ENCODE measurements at regions not wholly inside any gene's neighbourhood (a gene's known extent, or its start where the extent isn't known, plus 50 kb on each side); places are given as distances from the start of the nearest gene placed in this dataset.

- Histone ChIP-seq H3K4me3 (no peak overlapping the region), H3K4me1 (no peaks in the 10 kb centered on the region), H3K27ac (no peak overlapping the region), H3K27me3 (no peaks in the 10 kb centered on the region), H3K36me3 (no peaks in the 10 kb centered on the region), H3K9me3 (peaks cover 0 to 7% (median 0%) of the 10 kb centered on the region in 4 donors)
- intact Hi-C loops (cut with DNase I; ENCODE audit: low total_unique reads) = no loop called here
- 77 to 86% (median 79%) methylated on average over 2 of the region's 2 CpGs for WGBS, 5 donors
- TF ChIP-seq CTCF (IDR thresholded peaks at IDR 0.05) (no peak), POLR2A (IDR thresholded peaks at IDR 0.05) (no peak), EP300 (IDR thresholded peaks at IDR 0.05) (no peak), POLR2AphosphoS5 (IDR thresholded peaks at IDR 0.05) (no peak)
- DNase-seq = no peak
These were observed 88.7 kb downstream of the NR1D2 start for GRCh38 chr3:24033818-24034217.

- no peak for TF ChIP-seq POLR2AphosphoS5 (IDR thresholded peaks at IDR 0.05)
- no peak for TF ChIP-seq CTCF (IDR thresholded peaks at IDR 0.05)
- no peak for TF ChIP-seq EP300 (IDR thresholded peaks at IDR 0.05)
- no peak for TF ChIP-seq POLR2A (IDR thresholded peaks at IDR 0.05)
- Histone ChIP-seq H3K27ac (no peak overlapping the region), H3K9me3 (peaks cover 0 to 7% (median 0%) of the 10 kb centered on the region in 4 donors), H3K4me3 (no peak overlapping the region), H3K4me1 (no peaks in the 10 kb centered on the region), H3K27me3 (no peaks in the 10 kb centered on the region), H3K36me3 (no peaks in the 10 kb centered on the region)
- no peak for DNase-seq
- intact Hi-C loops (cut with DNase I; ENCODE audit: low total_unique reads) = no loop called here
These were observed 89.4 kb downstream of the NR1D2 start for GRCh38 chr3:24034464-24034863.

- H3K4me3 ChIP-seq = no peak overlapping the region
- H3K27me3 ChIP-seq = no peaks in the 10 kb centered on the region
- H3K27ac ChIP-seq = no peak overlapping the region
- 80 to 96% (median 88%) methylated on average over 2 of the region's 2 CpGs for WGBS, 5 donors
- no peaks in the 10 kb centered on the region for H3K36me3 ChIP-seq
- TF ChIP-seq POLR2A (IDR thresholded peaks at IDR 0.05) (no peak), POLR2AphosphoS5 (IDR thresholded peaks at IDR 0.05) (no peak), CTCF (IDR thresholded peaks at IDR 0.05) (no peak), EP300 (IDR thresholded peaks at IDR 0.05) (no peak)
- peaks cover 0 to 7% (median 0%) of the 10 kb centered on the region in 4 donors for H3K4me1 ChIP-seq
- no peaks in the 10 kb centered on the region for H3K9me3 ChIP-seq
- no peak for DNase-seq
- intact Hi-C loops (cut with DNase I; ENCODE audit: low total_unique reads) = no loop called here
These were observed 92.9 kb downstream of the NR1D2 start for GRCh38 chr3:24037971-24038370.

- intact Hi-C loops (cut with DNase I; ENCODE audit: low total_unique reads) = no loop called here
- DNase-seq = no peak
- Histone ChIP-seq H3K4me3 (no peak overlapping the region), H3K27me3 (no peaks in the 10 kb centered on the region), H3K27ac (no peak overlapping the region), H3K36me3 (no peaks in the 10 kb centered on the region), H3K4me1 (peaks cover 0 to 7% (median 0%) of the 10 kb centered on the region in 4 donors), H3K9me3 (no peaks in the 10 kb centered on the region)
- TF ChIP-seq EP300 (IDR thresholded peaks at IDR 0.05) (no peak), POLR2AphosphoS5 (IDR thresholded peaks at IDR 0.05) (no peak), CTCF (IDR thresholded peaks at IDR 0.05) (no peak)
- 91 to 95% (median 93%) methylated on average over 3 of the region's 3 CpGs for WGBS, 5 donors
These were observed 95.2 kb downstream of the NR1D2 start for GRCh38 chr3:24040311-24040710.

All from stomach (tissue), 8 donors.